DND-41 (cell line): ENCODE measurements at regions not wholly inside any gene's neighbourhood (a gene's known extent, or its start where the extent isn't known, plus 50 kb on each side); places are given as distances from the start of the nearest gene placed in this dataset.
"Not testable (repeated sequence)": the region's sequence is repeated elsewhere in the genome, so short reads cannot be mapped to it uniquely, and the experiment has no call there.

Experiments
- ATAC-seq: fragments of 200-7000 bp; cut with Tn5 transposase; 3 replicates; pipeline ENCODE4 v1.9.1; 2021; ENCODE audit warnings: low read depth; ENCODE audit not compliant: insufficient read depth
- DNase-seq: peaks from one replicate; pipeline ENCODE4 v3.0.0-alpha.2; 2020
- H2AFZ ChIP-seq: 2 replicates; pipeline ENCODE4 v1.6.0; 2012; ENCODE audit warnings: low read depth, low read length
- H3K27ac ChIP-seq: 2 replicates; pipeline ENCODE4 v1.5.1; 2012; ENCODE audit warnings: low read length, inconsistent platforms
- H3K27me3 ChIP-seq: fragments of 200-600 bp; sonication (generic); 2 replicates; pipeline ENCODE4 v1.6.0; 2012; ENCODE audit warnings: low read length, mild to moderate bottlenecking, inconsistent platforms; ENCODE audit not compliant: insufficient read depth, poor library complexity
- H3K36me3 ChIP-seq: 2 replicates; pipeline ENCODE4 v1.5.1; 2012; ENCODE audit warnings: low read length, inconsistent platforms; ENCODE audit not compliant: insufficient read depth
- H3K4me1 ChIP-seq: 2 replicates; pipeline ENCODE4 v1.5.1; 2012; ENCODE audit warnings: mild to moderate bottlenecking, low read length; ENCODE audit not compliant: insufficient read depth
- H3K4me2 ChIP-seq: 2 replicates; pipeline ENCODE4 v1.6.0; 2012; ENCODE audit warnings: mild to moderate bottlenecking, moderate library complexity, low read length, inconsistent platforms; ENCODE audit not compliant: insufficient read depth
- H3K4me3 ChIP-seq, 2 experiments: fragments of 200-600 bp in 1 of 2; shearing (Covaris generic) in 1 of 2; 2 replicates each; pipeline ENCODE4 v1.5.1; 2012 to 2016; ENCODE audit warnings: inconsistent platforms in 2 of 2, low read length in 2 of 2, mild to moderate bottlenecking in 2 of 2, low read depth in 1 of 2, moderate library complexity in 1 of 2
- H3K79me2 ChIP-seq: 2 replicates; pipeline ENCODE4 v1.6.0; 2012; ENCODE audit warnings: low read length, inconsistent platforms; ENCODE audit not compliant: insufficient read depth
- H3K9ac ChIP-seq: 2 replicates; pipeline ENCODE4 v1.6.0; 2012; ENCODE audit warnings: low read depth, mild to moderate bottlenecking, inconsistent platforms, low read length, moderate library complexity
- H3K9me3 ChIP-seq: 2 replicates; pipeline ENCODE4 v1.5.1; 2012; ENCODE audit warnings: low read length, moderate library complexity, mild to moderate bottlenecking, inconsistent platforms; ENCODE audit not compliant: insufficient read depth, severe bottlenecking
- H4K20me1 ChIP-seq: 2 replicates; pipeline ENCODE4 v1.6.0; 2012; ENCODE audit warnings: low read length; ENCODE audit not compliant: insufficient read depth
- CTCF ChIP-seq: IDR thresholded peaks from 2 replicates; pipeline ENCODE4 v1.5.1; 2012; ENCODE audit warnings: borderline replicate concordance, low read length, moderate library complexity, mild to moderate bottlenecking; ENCODE audit not compliant: poor library complexity, severe bottlenecking; ENCODE audit errors: extremely low read depth
- EZH2 ChIP-seq: IDR thresholded peaks from 3 replicates; pipeline ENCODE4 v1.6.1; 2012; ENCODE audit warnings: borderline replicate concordance, low read depth, mild to moderate bottlenecking, moderate library complexity, low read length, inconsistent platforms; ENCODE audit not compliant: severe bottlenecking

DNA sequence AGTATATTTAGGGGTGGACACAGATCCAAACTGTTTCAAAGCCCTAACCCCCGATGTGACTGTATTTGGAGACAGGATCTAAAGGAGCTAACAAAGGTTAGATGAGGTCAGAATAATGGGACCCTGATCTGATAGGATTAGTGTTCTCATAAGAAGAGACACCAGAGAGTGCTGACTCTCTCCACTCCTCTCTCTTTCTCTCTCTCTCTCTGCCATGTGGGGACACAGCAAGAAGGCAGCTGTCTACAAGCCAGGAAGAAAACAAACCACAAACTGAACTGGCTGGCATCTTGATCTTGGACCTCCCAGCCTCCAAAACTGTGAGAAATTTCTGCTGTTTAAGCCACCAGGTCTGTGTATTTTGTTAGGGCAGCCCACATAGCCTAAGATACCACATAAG is 84.7 kb upstream of the KDM7A start:
- Histone ChIP-seq H3K4me2 (peak overlapping the region; percentile 38), H3K4me3 (0 out of 4 replicates have a peak overlapping the region, but pooled peaks of 1 of the 2 experiments have one; percentile 9), H3K79me2 (no peaks in the 10 kb centered on the region), H3K36me3 (no peaks in the 10 kb centered on the region), H3K9me3 (peaks cover 3% of the 10 kb centered on the region), H3K27ac (peak overlapping the region; percentile 85), H3K9ac (peak overlapping the region; percentile 31; the same call in 1 of the 2 replicates), H2AFZ (peak overlapping the region; percentile 53), H3K4me1 (peaks cover 40% of the 10 kb centered on the region), H3K27me3 (no peaks in the 10 kb centered on the region), H4K20me1 (no peaks in the 10 kb centered on the region)
- peak; percentile 52 for TF ChIP-seq CTCF
- TF ChIP-seq EZH2, result no peak
- DNase-seq (peak; percentile 84), ATAC-seq (peak; percentile 95)

GRCh38 chr7:140261105-140261486 is 84.3 kb upstream of the KDM7A start:
- ATAC-seq, result no peak
- DNase-seq, result no peak
- Histone ChIP-seq H3K4me1 (peaks cover 40% of the 10 kb centered on the region), H2AFZ (peak overlapping the region; percentile 53), H3K79me2 (no peaks in the 10 kb centered on the region), H3K9me3 (peaks cover 3% of the 10 kb centered on the region), H3K27me3 (no peaks in the 10 kb centered on the region), H3K9ac (peak overlapping the region; percentile 31; the same call in 1 of the 2 replicates), H3K4me2 (peak overlapping the region; percentile 38), H3K27ac (peak overlapping the region; percentile 85), H3K4me3 (0 out of 4 replicates have a peak overlapping the region, but pooled peaks of 1 of the 2 experiments have one; percentile 9), H3K36me3 (no peaks in the 10 kb centered on the region), H4K20me1 (no peaks in the 10 kb centered on the region)
- TF ChIP-seq EZH2 (no peak), CTCF (no peak)

- Histone ChIP-seq H2AFZ (no peak overlapping the region), H3K27ac (peak overlapping the region; percentile 85), H4K20me1 (no peaks in the 10 kb centered on the region), H3K4me1 (peaks cover 40% of the 10 kb centered on the region), H3K27me3 (no peaks in the 10 kb centered on the region), H3K4me3 (no peak overlapping the region), H3K9me3 (peaks cover 3% of the 10 kb centered on the region), H3K4me2 (no peak overlapping the region), H3K79me2 (no peaks in the 10 kb centered on the region), H3K36me3 (no peaks in the 10 kb centered on the region), H3K9ac (no peak overlapping the region)
- no peak for TF ChIP-seq CTCF
- no peak for TF ChIP-seq EZH2
- no peak for ATAC-seq
- no peak for DNase-seq
Observed at GRCh38 chr7:140260352-140261104, 83.7 kb upstream of the KDM7A start.

DNA sequence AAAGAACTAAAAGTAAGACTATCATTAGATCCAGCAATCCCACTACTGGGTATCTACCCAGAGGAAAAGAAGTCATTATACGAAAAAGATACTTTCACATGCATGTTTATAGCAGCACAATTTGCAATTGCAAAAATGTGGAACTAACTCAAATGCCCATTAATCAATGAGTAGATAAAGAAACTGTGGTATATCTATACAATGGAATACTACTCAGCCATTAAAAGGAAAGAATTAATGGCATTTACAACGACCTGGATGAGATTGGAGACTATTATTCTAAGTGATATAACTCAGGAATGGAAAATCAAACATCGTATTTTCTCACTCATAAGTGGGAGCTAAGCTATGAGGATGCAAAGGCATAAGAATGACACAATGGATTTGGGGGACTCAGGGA is 80.5 kb upstream of the KDM7A start:
- peaks cover 53% of the 10 kb centered on the region for H3K4me1 ChIP-seq
- DNase-seq, H4K20me1 ChIP-seq, H3K36me3 ChIP-seq, H2AFZ ChIP-seq, H3K27me3 ChIP-seq, H3K4me3 ChIP-seq, H3K27ac ChIP-seq, H3K9me3 ChIP-seq, ATAC-seq, H3K79me2 ChIP-seq, H3K4me2 ChIP-seq, H3K9ac ChIP-seq: not testable (repeated sequence)

DNA sequence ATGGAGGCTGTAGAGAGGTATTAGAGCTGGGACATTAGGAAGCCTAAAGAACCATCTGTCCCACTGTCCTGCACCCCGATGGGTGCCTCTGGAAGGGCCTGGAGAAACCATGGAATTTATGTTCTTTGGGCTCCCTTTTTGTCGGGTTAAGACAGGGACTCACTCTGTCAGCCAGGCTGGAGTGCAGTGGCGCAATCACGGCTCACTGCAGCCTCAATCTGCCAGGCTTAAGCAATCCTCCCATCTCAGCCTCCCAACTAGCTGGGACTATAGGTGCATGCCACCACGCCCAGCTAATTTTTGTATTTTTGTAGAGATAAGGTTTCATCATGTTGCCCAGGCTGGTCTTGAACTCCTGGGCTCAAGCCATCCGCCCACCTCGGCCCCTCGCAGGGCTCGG is 78.2 kb upstream of the KDM7A start:
- H3K9ac ChIP-seq, H3K36me3 ChIP-seq, ATAC-seq, H2AFZ ChIP-seq, H3K9me3 ChIP-seq, H4K20me1 ChIP-seq, H3K4me3 ChIP-seq, DNase-seq, H3K79me2 ChIP-seq, H3K27ac ChIP-seq, H3K4me2 ChIP-seq, H3K27me3 ChIP-seq: not testable (repeated sequence)
- peaks cover 33% of the 10 kb centered on the region for H3K4me1 ChIP-seq
